Heart right ventricle (tissue), 16 donors: ENCODE measurements at regions not wholly inside any gene's neighbourhood (a gene's known extent, or its start where the extent isn't known, plus 50 kb on each side); places are given as distances from the start of the nearest gene placed in this dataset.

Experiments used
- ATAC-seq, 8 donors: fragments of 200-7000 bp; cut with Tn5 transposase; one replicate each; pipeline ENCODE4 v1.9.1; 2020; ENCODE audit warnings: mild to moderate bottlenecking in 8 of 8, moderate library complexity in 8 of 8, moderate number of reproducible peaks in 1 of 8
- DNase-seq, 2 donors: peaks; one replicate each; pipeline ENCODE4 v3.0.0-alpha.2; 2020
- H3K27ac ChIP-seq, 10 donors: fragments of 200-600 bp; sonication (generic) in 2 of 10; one replicate each; pipeline versions ENCODE4 v1.5.0 to v1.8.0; 2020 to 2022; ENCODE audit warnings: mild to moderate bottlenecking in 3 of 10
- H3K27me3 ChIP-seq, 7 donors: fragments of 200-600 bp; one replicate each; pipeline ENCODE4 v1.8.0; 2021 to 2022; ENCODE audit warnings: mild to moderate bottlenecking in 2 of 7
- H3K36me3 ChIP-seq, 9 donors: fragments of 200-600 bp; sonication (generic) in 1 of 9; one replicate each; pipeline versions ENCODE4 v1.5.0 to v1.8.0; 2020 to 2022; ENCODE audit warnings: mild to moderate bottlenecking in 2 of 9
- H3K4me1 ChIP-seq, 9 donors: fragments of 200-600 bp; sonication (generic) in 1 of 9; one replicate each; pipeline versions ENCODE4 v1.5.0 to v1.8.0; 2020 to 2022; ENCODE audit warnings: mild to moderate bottlenecking in 4 of 9
- H3K4me3 ChIP-seq, 10 donors: fragments of 200-600 bp; sonication (generic) in 2 of 10; one replicate each; pipeline versions ENCODE4 v1.5.0 to v1.8.0; 2020 to 2022; ENCODE audit warnings: mild to moderate bottlenecking in 7 of 10, moderate library complexity in 2 of 10
- H3K9me3 ChIP-seq, 11 donors: fragments of 200-600 bp in 10 of 11; sonication (generic) in 2 of 11; one replicate each; pipeline versions ENCODE4 v1.5.0 to v1.8.0; 2013 to 2022; ENCODE audit warnings: mild to moderate bottlenecking in 2 of 11, control low read depth in 1 of 11, moderate library complexity in 1 of 11
- CTCF ChIP-seq, 9 donors: fragments of 200-600 bp; sonication (generic) in 2 of 9; IDR thresholded peaks; one replicate each; pipeline versions ENCODE4 v1.5.0 to v1.8.0; 2021 to 2022; ENCODE audit warnings: antibody characterized with exemption in 9 of 9, mild to moderate bottlenecking in 5 of 9, moderate library complexity in 1 of 9
- WGBS, 2 donors: extraction: QIAGEN DNeasy Blood & Tissue Kit; methylation state at CpG; one replicate each; pipeline ENCODE4 v1.1.7; 2013; ENCODE audit warnings: inconsistent platforms in 1 of 2; 5-methylcytosine and 5-hydroxymethylcytosine counted together
- intact Hi-C, 10 donors: fragments of 100-400 bp; cut with DNase I; formaldehyde crosslinking; loops; one replicate each; pipeline versions ENCODE4 v1.11.1 to v1.14.2; 2022
- donor health status: Arrhythmogenic right ventricular cardiomyopathy.
- donor health status: ischemic (EF 13 %, LVEDD 7.1; RV severe dilation, severe dysfunction).
- donor health status: healthy with polysubstance abuse.
- donor health status: DM: no; HTN: yes; CAD: no.
- donor health status: DM: no; HTN: no; CAD: no.
- donor health status: ischemic (EF 25% LVEDD 6.9; RV normal size, moderate dysfunction).
- donor health status: ischemic (EF 25% LVEDD 5.7; RV mildly dilated, moderate dysfunction).
- donor health status: healthy.
- donor health status: DM: yes; HTN: yes; CAD: no.
- donor health status: Ischemic cardiomyopathy.
- donor health status: ischemic (EF 35%, LVEDD 5.7; RV mildly dilated, moderate dysfunction).
- donor health status: nonischemic (EF 11% LVEDD 7.7; RV severe dilation, severe dysfunction).
- donor health status: DM: yes; HTN: yes; CAD: no.
- donor health status: PGD.
- donor health status: ischemic (EF 29% LVEDD 5.4; RV normal size, mild dysfunction).
- donor health status: nonischemic (EF 23%, LVEDD 6.1; RV moderate dilation, normal function).

DNA sequence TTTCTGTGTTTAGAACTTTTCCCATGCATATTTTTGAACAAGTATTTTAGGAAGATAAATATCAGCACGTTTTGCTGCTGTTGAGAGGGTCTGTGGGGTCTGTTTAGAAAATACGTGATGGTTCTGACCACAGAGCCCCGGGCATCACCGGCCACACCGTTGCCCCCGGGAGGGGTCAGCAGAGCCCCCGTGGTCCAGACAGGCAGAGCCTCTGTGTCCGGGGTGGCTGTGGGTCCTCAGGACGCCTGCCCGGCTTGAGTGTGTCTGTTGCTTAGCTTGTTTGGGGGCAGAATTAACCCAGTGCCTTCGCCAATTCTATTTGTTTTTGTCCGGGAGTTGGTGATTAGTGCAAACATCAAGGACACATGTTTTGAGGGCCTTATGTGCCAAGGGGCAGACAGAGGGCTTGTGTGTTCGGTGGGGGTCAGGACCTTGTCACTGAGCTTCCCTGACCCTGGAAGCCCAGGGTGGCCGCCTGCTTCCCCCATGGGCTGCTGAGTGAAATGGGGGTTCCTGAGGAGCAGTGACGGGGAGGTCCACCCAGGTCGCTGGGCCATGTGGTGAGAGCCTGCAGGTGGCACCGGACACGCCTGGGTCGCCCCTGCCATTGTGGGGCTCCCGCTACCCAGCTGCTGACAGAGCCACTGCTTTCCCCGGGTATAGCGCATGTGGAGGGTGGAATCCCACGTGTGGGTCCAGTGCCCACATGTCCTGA, 122.2 kb downstream of the SIK1 start:
- Histone ChIP-seq H3K36me3 (no peaks in the 10 kb centered on the region), H3K4me3 (no peak overlapping the region), H3K9me3 (peaks cover 0 to 3% (median 0%) of the 10 kb centered on the region in 11 donors), H3K4me1 (peaks cover 0 to 29% (median 15%) of the 10 kb centered on the region in 9 donors), H3K27me3 (no peaks in the 10 kb centered on the region), H3K27ac (no peak overlapping the region)
- no peak for DNase-seq
- intact Hi-C loops, result loop anchor here in 2 of 10 donors (5.0 kb wide), 2 partner anchors 38 to 53 kb away; no protein-coding TSS in a partner anchor
- WGBS, 2 donors, result 87 to 94% methylated on average over 23 of the region's 23 CpGs
- no peak for TF ChIP-seq CTCF (IDR thresholded peaks at IDR 0.05)
- ATAC-seq, result no peak

- H3K9me3 ChIP-seq, result no peaks in the 10 kb centered on the region
- DNase-seq (no peak), ATAC-seq (no peak)
- H3K4me3 ChIP-seq, result no peak overlapping the region
- H3K27ac ChIP-seq, result no peak overlapping the region
- intact Hi-C loops, result loop anchor here in 2 of 10 donors (5.0 kb wide), 2 partner anchors 38 to 53 kb away; no protein-coding TSS in a partner anchor
- WGBS, 2 donors, result 87 to 90% methylated on average over 14 of the region's 14 CpGs
- peaks cover 0 to 31% (median 15%) of the 10 kb centered on the region in 9 donors for H3K4me1 ChIP-seq
- H3K27me3 ChIP-seq, result no peaks in the 10 kb centered on the region
- TF ChIP-seq CTCF (IDR thresholded peaks at IDR 0.05), result no peak
- no peaks in the 10 kb centered on the region for H3K36me3 ChIP-seq
Measured at GRCh38 chr21:43304206-43304605, 122.7 kb downstream of the SIK1 start.

DNA sequence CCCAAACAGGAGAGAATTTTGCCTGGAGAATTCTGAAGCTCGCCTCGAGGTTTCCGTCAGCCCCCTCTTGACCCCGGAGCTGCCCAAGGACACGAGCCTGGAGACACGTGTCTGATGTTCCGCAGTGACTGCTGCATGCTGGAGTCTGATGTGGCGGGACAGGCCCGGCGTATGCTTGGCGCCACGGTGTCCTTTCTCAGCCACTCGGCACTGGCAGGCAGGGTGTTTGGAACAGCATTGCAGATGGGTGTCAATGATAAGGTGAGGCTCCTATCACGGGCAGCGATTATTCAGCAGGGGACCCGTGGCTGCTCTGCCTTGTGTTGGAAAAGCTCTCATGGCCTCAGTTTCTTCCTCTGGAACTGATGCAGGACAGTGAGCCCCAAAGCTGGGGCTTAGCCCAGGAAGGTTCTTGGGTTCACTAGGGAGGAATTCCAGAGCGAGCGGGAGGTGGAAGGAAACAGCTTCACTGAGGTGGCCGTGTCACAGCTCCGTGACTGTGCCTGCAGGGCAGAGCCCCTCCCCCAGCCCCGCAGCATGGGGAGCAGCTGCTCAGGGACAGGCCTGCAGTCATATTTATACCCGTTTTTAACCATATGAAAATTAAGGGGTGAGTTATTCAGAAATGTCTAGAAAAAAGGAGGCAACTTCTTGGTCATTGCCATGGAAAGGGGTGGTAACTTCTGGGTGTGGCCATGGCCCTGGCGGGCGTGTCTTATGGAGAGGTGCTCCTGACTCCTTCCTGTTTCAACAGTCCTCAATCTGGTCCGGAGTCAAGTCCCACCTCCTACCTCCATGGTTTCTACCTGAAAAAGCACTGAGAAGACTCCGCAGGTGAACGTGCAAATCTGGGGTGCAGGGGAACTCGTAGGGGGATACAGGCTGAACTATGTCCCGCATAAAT, 123.4 kb downstream of the SIK1 start:
- intact Hi-C loops, result loop anchor here in 2 of 10 donors (5.0 kb wide), 2 partner anchors 39 to 54 kb away; no protein-coding TSS in a partner anchor
- peak in 1 of 8 donors; percentile 16 for ATAC-seq

More for the DNA sequence above, 123.4 kb downstream of the SIK1 start:
- Histone ChIP-seq H3K4me1 (peaks cover 0 to 31% (median 15%) of the 10 kb centered on the region in 9 donors), H3K4me3 (no peak overlapping the region), H3K36me3 (no peaks in the 10 kb centered on the region), H3K9me3 (no peaks in the 10 kb centered on the region), H3K27me3 (no peaks in the 10 kb centered on the region), H3K27ac (no peak overlapping the region)
- no peak for TF ChIP-seq CTCF (IDR thresholded peaks at IDR 0.05)
- no peak for DNase-seq
- WGBS, 2 donors, result 62 to 69% methylated on average over 29 of the region's 29 CpGs
